DMS79 treated with DMSO at 0.1 percent for 48 hours (cell line): ENCODE measurements at regions not wholly inside any gene's neighbourhood (a gene's known extent, or its start where the extent isn't known, plus 50 kb on each side); places are given as distances from the start of the nearest gene placed in this dataset.

Experiments
- DNase-seq: peaks from one replicate; lab custom pipeline; 2025; lab: John Stamatoyannopoulos, UW

DNA sequence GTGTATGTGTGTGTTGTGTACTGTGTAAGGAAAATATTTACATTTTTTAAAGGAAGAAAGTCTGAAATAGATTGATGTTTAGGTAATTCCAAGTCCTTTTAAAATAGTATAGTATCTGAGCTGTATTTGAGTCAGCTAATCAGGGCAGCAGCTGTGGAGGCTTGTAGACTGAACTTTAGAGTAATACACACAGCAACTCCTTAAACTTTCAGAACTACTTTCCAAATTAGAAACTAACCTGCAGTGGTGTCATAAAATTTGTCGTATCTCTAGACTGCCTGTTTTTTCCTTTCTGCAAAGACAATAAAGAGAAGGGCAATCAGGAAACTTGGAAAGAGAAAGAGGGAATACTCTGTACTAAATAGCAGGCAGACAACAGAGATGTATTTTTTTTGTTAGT is 391.0 kb upstream of the AZI2 start:
- no peak for DNase-seq

DNA sequence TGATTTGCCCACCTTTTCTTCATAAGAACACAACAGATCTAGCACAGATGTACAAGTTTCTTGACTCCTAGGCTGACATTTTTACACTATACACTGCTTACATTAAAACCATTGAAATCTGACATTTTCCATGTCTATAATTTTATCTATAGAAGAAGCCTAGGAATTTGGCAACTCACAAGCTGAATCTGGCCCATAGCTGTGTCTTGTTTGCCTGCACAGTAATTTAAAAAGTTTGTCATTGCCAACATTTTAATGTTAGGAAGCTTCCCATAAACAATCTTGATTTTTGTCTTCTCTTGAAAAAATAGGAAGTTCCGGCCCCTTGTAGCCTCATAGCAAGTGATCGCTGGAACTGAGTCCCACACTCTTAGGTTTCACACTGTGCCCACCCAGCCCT is 394.6 kb upstream of the AZI2 start:
- DNase-seq: no peak

DNA sequence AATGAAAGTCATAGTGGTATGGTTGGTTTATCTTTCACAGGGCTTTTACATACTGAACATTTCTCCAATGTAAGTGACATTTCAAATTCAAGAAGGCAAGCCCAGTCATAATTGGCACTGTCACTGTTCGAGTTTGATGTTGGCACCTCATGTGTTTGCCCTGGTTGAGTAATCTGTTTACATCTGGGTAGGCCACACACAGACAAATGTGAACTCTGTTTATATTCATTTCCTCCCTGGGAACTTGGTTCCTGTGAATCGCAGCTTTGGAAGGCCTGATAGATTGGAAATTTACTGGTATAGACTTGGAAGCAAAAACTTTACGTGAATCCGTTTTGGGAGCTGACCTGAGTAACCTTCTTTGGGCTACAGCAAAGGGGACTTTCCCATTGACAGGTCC is 395.2 kb upstream of the AZI2 start:
- DNase-seq: no peak

DNA sequence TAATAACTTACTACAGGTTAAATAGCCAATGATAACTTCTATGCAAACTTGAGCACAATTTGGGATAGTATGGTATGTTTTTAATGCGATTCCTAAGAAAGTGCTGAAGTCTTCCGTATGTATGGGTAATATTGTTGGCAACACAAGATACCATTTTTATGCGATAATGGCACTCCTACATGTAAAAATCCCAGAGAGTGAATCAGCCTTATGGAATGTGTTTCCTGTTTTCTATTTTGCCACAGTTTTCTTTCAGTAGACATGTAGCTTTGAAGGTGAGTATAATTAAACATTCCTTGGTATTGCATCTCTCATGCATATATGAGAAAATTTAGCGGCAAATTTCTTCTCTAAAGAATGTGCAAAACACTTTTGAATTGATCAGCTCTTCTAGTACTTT is 396.8 kb upstream of the AZI2 start:
- no peak for DNase-seq

DNA sequence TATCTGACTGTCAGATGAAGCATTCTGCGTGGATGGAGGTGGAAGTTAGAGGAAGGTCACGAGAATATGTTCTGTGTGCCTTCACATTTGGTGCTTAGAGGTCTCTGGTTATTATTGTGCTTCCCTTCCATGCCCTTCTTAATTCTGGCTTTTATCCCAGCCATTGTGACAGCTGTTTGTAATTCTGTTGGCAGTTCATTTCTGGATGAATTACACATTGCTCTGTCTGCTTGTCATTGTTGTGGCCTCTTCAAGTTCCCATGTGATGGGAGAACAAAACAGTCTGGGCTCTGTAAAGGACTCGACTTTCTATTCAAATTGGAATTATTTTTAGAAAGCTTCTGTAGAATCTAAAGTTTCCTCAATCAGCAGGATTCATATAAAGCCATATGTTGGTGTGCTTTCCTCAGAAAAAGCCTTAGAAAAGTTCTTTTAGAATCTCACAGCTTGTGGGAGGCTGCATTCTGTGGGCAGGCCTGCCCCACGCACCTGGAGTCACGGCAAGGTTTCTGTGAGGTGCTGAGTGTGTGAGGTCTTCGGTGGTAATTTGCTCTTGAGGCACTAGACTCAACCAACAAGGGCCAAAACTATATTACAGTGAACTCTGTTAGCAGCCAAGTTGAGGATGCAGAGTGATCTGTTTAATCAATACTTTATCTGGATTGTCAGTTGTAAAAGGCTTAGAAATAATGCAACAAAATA is 397.4 kb upstream of the AZI2 start:
- DNase-seq: no peak

DNA sequence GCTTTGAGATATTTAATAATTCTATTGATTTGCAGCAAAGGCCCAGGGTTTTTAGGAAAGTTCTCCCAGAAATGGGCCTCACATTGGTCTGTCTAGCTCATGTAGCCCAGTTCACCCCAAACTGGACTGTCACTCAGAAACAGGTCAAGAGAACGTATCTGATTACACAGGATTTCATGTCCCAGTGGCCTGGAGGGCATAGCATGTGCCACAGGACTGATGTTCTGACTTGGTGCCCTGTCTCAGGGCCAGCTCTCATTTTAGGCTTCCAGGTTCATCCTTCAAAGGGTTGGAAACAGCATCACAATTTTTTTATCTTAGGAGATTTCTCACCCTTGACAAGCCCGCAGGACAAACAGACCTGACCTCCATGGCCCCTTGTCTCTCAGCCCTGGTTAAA is 398.4 kb upstream of the AZI2 start:
- no peak for DNase-seq

DNA sequence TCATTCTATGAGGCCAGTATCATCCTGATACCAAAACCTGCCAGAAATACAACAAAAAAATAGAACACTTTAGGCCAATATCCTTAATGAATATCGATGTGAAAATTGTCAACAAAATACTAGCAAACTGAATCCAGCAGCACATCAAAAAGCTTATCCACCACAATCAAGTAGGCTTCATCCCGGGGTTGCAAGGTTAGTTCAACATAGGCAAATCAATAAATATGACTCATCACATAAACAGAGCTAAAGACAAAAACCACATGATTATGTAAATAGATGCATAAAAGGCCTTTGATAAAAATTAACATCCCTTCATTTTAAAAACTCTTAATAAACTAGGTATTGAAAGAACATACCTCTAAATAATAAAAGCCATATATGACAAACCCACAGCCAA is 403.2 kb upstream of the AZI2 start:
- no peak for DNase-seq

DNA sequence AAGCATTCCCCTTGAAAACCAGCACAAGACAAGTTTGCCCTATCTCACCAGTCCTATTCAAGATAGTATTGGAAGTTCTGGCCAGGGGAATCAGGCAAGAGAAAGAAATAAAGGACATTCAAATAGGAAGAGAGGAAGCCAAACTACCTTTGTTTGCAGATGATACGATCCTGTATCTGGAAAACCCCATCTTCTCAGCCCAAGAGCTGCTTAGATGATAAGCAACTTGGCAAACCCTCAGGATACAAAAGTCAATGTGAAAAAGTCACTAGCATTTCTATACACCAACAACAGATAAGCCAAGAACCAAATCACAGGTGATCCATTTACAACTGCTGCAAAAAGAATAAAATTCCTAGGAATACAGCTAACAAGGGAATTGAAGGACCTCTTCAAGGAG is 403.7 kb upstream of the AZI2 start:
- no peak for DNase-seq

DNA sequence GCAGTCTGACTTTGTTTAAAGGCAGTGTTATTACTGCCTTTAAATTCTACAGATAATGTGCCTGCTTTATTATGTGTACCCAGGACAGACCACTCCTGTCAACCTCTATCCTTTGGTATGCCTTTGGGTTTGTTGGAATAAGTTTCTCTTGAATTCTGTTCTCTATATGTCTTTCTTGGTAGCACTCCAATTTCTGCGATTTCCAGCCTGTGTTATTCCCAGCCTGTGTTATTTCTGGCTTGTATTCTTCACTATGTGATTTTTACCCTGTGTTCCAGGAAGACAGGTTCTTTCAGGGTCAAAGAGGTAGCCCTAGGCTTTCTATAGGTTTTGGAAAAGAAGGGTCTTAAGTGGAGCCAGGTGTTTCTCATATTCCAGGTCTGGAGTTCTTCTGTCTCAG is 407.4 kb upstream of the AZI2 start:
- no peak for DNase-seq

DNA sequence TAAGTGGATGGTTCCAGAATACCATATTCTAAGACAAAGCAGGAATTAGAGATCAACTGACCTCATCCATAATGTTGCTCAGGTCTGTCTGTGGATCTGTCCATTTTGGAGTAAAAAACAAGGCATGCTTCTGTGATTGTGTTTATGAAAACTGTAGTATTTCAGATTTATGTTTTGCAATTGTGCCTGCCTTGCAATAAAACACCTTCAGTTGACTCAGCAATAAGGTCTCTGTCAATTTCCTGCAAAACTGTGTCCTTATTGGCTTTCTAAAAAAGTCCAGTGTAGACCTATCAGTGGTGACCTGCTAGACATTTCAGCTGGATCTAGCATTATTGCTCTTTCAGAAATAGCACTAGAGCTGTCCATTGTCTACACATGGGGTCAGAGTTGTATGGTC is 409.5 kb upstream of the AZI2 start:
- DNase-seq: no peak

DNA sequence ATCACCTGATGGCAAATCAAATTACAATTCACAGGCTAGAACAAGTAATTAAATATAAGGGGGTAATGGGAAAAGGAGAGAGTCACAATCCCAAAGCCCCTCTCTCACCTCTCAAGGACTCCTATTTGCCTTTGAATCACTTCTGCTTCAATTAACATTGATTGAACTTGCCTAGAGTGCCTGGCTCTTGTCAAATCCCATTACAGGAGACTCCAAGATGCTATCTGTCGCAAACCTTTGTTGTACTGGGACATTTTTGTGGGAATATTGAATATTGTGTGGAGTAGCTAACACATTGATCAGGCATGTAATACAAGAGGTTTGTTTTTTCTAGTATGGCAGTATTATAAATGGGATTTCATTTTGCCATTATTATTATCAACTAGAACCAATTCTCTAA is 412.8 kb upstream of the AZI2 start:
- no peak for DNase-seq

DNA sequence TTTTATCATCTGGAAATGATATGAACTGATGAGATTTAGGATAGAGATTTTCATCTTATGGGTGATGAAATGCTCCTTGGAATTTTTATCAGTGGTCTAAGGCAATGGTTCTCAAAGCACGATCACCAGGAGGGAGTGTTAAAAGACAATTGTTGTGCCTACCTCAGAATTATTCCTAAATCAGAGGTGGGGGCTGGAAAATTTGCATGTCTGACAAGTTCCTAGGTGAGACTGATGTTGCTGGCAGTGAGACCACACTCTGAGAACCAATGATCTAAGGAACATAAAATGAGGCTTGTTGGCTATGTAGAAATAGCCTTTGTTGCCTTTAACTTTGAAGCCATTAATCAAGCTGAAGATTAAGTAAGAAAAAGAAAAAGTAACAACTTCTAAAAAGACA is 416.6 kb upstream of the AZI2 start:
- DNase-seq: no peak

DNA sequence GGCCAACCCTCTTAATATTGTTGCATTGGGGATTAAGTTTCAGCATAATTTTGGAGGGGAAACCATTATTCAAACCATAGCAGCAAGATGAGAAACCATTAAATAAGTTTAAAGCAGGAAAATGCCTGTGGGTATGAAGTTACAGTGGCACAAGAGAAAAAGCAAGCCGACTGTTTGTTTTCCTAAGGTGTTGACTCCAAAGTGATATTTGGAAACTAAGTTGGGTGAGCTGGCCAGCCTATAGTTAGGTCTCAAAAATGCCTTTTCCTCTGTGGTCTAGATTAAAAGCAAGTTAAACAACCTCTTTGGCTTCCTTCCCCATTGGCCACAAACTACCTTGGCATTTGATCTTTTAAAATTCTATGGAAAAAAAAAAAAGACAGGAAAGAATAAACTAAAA is 419.8 kb upstream of the AZI2 start:
- no peak for DNase-seq

DNA sequence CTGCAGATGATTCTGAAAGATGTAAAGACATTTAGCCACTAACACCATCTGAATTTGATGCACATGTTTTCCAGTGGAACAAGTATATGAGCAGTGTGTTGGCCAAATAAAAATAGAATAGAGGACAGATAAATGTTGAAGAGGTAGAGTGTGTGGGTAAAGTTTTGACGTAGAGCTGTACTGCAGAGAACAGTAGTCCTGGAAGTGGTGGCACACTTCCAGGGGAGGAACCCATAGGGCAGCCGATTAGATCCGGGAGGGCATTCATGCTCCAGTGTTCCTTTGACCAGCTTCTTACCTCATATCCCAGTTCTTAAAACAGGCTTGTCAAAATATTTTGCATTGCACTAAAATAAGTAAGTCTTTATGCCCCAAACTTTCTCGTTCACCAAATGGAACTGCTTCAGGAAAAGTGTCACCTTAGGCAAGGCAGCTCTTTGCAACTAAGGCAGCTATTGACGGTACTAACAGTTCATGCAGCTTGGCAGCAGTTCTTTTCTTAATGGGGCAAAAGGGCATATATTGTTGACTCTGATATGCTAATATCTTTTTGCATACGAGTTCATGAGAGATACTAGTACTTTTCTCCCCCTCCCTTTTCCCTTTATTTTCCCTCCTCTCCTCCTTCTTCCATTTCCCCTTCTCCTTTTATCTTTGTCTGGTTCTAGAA is 429.3 kb upstream of the AZI2 start:
- DNase-seq: no peak

DNA sequence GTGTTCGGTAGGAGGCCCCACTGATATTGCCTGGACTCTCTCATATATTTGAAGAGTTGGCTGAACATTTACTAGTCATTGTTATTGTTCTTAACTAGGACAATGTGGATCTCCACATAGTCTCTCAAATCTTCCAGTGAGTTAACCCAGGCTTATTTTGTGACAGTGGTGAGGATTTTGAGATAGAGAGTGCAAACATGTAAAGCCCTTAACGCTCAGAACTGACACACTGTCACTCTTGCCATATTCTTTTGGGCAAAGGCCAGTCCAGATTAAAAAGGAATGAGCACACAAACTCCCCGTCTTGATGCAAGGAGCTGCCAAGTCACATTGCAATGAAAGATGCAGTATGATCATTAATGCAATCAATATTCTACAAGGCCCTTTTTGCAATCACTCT is 431.9 kb upstream of the AZI2 start:
- no peak for DNase-seq

DNA sequence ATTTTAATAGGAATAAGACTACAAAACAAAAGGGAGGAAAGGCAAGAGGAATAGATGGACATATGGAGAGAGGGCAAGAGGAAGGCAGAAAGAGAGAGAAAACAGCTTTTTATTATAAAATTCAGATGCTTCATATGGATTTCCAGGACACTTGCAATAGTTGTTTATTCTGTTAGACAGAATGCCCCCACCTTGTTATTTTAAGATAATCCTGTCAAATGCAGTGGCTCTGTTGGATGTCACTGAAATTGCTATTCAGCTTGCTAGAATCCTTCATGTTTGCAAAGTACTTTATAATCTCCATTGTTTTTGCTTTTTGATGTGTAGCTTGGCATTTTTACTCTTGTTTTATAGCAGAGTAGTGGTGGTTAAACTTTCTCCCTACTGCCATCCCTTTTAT is 432.4 kb upstream of the AZI2 start:
- DNase-seq: no peak

DNA sequence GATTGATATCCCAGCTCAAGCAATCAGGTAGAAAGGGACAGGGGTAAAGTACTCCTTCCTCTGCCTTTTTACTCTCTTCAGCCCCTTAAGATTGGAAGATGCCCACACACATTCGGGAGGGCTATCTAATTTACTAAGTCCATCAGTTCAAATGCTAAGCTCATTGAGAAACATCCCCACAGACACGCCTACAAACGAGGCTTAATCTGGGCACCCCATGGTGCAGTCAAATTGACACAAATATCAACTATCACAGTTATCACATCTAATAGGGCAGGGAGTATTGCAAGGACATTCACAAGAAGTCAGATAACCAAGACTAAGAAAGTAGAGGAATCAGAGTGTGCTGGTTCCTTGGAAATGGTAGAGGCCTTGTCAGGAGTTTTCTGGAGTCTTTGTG is 437.8 kb upstream of the AZI2 start:
- no peak for DNase-seq

DNA sequence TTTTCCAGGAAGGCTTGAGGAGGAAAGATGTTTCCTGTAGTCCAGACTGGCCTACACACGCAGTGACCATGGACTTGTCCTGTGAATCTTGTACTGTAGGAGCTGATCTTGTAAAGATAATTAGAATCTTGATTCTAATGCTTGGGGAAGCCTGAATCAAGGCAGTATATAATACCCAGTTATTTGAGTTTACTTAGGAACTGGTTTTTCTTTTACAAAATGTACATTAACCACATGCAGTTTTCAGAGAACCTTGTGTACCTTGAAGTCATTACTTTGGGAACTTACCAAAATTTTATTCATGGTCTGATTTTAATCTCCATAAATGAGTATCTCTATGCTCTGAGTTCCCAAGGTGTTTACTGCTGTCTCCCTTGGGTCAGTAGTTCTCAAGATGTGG is 439.9 kb upstream of the AZI2 start:
- DNase-seq: no peak

DNA sequence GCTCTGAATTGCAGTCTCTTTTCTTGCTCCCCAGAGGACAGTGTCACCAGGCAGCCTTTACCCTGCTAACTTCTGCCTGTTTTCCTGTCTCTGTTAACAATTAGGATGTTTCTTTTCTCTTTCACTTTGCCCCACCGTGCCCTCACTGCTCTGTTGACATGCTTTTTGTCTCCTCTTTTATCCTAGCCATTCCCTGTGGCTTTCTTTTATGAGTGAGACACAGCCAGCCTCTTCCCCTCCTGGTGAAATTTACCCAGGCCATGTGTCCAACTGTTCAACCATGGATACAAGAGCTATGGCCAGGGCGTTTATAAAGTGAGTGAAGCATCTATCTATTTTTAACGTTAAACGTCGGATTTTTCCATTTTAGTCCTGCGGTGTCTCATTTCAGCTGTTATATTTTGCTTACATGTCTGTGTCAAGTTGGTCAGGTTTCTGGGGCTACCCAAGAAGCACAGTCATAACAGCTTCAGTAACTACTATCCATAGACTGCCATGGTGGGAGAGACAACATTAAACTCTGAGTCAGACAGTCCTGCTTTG is 443.2 kb upstream of the AZI2 start:
- no peak for DNase-seq

DNA sequence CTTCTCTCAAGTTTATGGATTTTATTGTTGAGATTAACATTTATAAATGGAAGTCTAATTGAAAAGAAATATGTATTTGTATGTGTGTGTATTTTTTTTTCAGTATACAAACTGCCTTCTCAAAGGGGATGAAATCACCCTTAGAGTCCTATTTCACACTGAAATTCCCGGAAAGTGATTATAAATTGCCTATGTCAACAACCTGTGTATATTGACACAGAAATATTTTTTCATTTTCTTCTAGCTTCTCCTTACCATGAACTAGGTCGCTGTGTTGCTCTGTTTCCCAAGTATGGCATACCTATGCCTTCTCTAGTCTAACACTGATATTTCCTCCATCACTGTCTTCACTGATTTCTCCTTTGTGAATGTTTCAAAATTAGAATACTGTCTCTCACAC is 444.0 kb upstream of the AZI2 start:
- DNase-seq: no peak

DNA sequence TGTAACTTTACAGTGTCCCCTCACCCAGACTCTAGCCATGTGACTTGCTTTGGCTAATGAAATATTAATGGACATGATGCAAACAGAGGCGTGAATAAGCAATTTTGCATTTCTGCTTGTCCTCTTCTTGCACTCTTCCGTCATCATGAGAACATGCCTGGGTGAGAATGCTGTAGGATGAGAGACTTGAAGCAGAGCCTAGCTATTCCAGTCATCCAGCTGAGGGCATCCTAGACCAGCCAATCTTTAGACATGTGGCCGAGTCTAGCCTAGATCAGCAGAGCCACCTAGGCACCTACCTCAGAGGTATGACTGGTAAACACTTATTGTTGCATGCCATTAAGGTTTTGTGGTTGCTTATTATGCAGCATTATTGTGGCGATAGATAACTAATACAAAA is 450.5 kb upstream of the AZI2 start:
- DNase-seq: no peak

DNA sequence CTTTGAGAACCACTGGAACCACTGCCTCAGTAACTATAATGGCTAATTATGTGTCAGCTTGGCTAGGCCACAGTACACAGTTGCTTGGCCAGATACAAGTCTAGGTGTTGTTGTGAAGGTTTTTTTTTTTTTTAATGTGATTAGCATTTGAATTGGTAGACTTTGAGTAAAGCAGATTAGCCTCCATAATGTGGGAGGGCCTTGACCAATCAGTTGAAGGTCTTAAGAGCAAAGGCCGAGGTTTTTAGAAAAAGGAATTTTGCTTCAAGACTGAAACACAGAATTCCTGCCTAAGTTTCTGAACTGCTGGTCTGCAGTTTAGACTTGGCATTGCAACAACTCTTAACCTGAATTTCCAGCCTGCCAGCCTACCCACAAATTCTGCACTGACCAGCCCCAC is 451.6 kb upstream of the AZI2 start:
- no peak for DNase-seq

DNA sequence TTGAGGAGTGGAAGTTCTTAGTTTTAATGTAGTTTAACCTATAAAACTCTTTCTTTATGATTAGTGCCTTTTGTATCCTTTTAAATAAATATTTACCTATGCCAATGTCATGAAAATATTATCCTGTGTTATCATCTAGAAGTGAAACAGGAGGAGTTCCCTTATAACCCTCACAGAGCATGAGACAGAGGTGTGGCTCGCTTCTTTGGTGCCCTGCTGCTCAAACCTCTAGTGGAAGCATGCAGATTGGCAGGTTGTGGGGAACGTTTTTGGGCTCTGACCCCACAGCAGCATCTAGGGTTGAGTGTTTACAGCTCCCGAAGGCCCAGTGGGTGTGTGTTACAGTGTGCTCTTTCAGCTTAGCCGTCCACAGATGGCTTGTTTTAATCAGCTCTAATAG is 459.4 kb upstream of the AZI2 start:
- no peak for DNase-seq

DNA sequence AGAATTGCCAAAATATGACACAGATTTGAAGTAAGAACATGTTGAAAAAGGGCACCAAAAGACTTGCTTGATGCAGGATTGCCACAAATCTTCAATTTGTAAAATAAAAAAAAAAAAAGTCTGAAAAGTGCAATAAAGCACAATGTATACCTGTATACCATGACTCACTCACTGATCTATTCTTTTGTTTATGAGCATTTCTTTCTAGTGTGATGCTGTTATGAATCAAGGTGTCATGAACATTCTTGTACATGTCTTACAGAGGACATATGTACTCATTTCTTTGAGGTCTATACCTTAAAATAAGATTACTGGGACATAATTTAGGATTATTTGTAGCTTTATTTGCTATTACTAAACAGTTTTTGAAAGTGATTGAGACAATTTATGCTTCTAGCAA is 464.9 kb upstream of the RBMS3 start:
- DNase-seq: no peak
